Frontal cortex (tissue), 3 donors: ENCODE measurements at regions not wholly inside any gene's neighbourhood (a gene's known extent, or its start where the extent isn't known, plus 50 kb on each side); places are given as distances from the start of the nearest gene placed in this dataset.

Experiments
- DNase-seq, 2 donors: peaks; one replicate each; pipeline ENCODE4 v3.0.0; 2012; ENCODE audit warnings: low spot score in 2 of 2
- FAIRE-seq: peaks from 2 replicates; lab custom pipeline; 2012; peaks lifted over from hg19 to GRCh38; lab: Jason Lieb, UNC
- donor health status: control.
- donor health status: control.
- donor health status: control.

- no peak for FAIRE-seq
- no peak for DNase-seq
Measured at GRCh38 chr18:28626756-28627155, 449.8 kb upstream of the CDH2 start.

GRCh38 chr18:28607991-28608390 is 431.1 kb upstream of the CDH2 start:
- DNase-seq (no peak), FAIRE-seq (no peak)

GRCh38 chr18:28606686-28607085 is 429.8 kb upstream of the CDH2 start:
- DNase-seq, result no peak
- no peak for FAIRE-seq

GRCh38 chr18:28602391-28602790 is 425.5 kb upstream of the CDH2 start:
- FAIRE-seq (no peak), DNase-seq (no peak)

GRCh38 chr18:28594034-28594433 is 417.1 kb upstream of the CDH2 start:
- DNase-seq (no peak), FAIRE-seq (no peak)

GRCh38 chr18:28588884-28589549 is 412.1 kb upstream of the CDH2 start:
- FAIRE-seq (no peak), DNase-seq (no peak)

GRCh38 chr18:28584731-28585130 is 407.8 kb upstream of the CDH2 start:
- FAIRE-seq, result no peak
- no peak for DNase-seq

- FAIRE-seq (no peak), DNase-seq (no peak)
Measured at GRCh38 chr18:28582724-28583123, 405.8 kb upstream of the CDH2 start.

- FAIRE-seq (no peak), DNase-seq (no peak)
Measured at GRCh38 chr18:28581521-28582071, 404.7 kb upstream of the CDH2 start.

- FAIRE-seq, result no peak
Measured at GRCh38 chr18:28576941-28577340, 400.0 kb upstream of the CDH2 start.

GRCh38 chr18:28575123-28575522 is 398.2 kb upstream of the CDH2 start:
- FAIRE-seq (no peak), DNase-seq (no peak)

More at GRCh38 chr18:28576941-28577340, 400.0 kb upstream of the CDH2 start:
- no peak for DNase-seq

- FAIRE-seq (no peak), DNase-seq (no peak)
Measured at GRCh38 chr18:28574175-28574574, 397.2 kb upstream of the CDH2 start.

GRCh38 chr18:28571929-28572328 is 395.0 kb upstream of the CDH2 start:
- DNase-seq (no peak), FAIRE-seq (no peak)

- FAIRE-seq, result no peak
Measured at GRCh38 chr18:28560331-28560730, 383.4 kb upstream of the CDH2 start.

GRCh38 chr18:28559511-28559910 is 382.6 kb upstream of the CDH2 start:
- no peak for DNase-seq
- FAIRE-seq, result no peak

More at GRCh38 chr18:28560331-28560730, 383.4 kb upstream of the CDH2 start:
- DNase-seq, result no peak

- DNase-seq (no peak), FAIRE-seq (no peak)
Measured at GRCh38 chr18:28541934-28542333, 365.0 kb upstream of the CDH2 start.

- DNase-seq (no peak), FAIRE-seq (no peak)
Measured at GRCh38 chr18:28541276-28541930, 364.5 kb upstream of the CDH2 start.

- FAIRE-seq, result no peak
Measured at GRCh38 chr18:28529644-28530043, 352.7 kb upstream of the CDH2 start.

GRCh38 chr18:28526196-28526595 is 349.3 kb upstream of the CDH2 start:
- DNase-seq, result no peak
- FAIRE-seq, result no peak

More at GRCh38 chr18:28529644-28530043, 352.7 kb upstream of the CDH2 start:
- no peak for DNase-seq

- FAIRE-seq (no peak), DNase-seq (no peak)
Measured at GRCh38 chr18:28523758-28524475, 347.0 kb upstream of the CDH2 start.

GRCh38 chr18:28522236-28522635 is 345.3 kb upstream of the CDH2 start:
- DNase-seq (no peak), FAIRE-seq (no peak)
